Glutamatergic neuron (in vitro differentiated cells): ENCODE measurements at regions not wholly inside any gene's neighbourhood (a gene's known extent, or its start where the extent isn't known, plus 50 kb on each side); places are given as distances from the start of the nearest gene placed in this dataset.

Experiments
- DNase-seq: peaks from one replicate; pipeline ENCODE4 v3.0.0; 2022
- H3K27ac Mint-ChIP-seq: one replicate; pipeline ENCODE4 v1.8.0; 2020; ENCODE audit warnings: mild to moderate bottlenecking, mixed read lengths, inconsistent platforms; ENCODE audit not compliant: unreplicated experiment
- H3K27me3 Mint-ChIP-seq: one replicate; pipeline ENCODE4 v1.8.0; 2020; ENCODE audit warnings: mild to moderate bottlenecking, moderate library complexity, mixed read lengths, inconsistent platforms; ENCODE audit not compliant: unreplicated experiment
- H3K36me3 Mint-ChIP-seq: one replicate; pipeline ENCODE4 v1.8.0; 2020; ENCODE audit warnings: mild to moderate bottlenecking, mixed read lengths, inconsistent platforms; ENCODE audit not compliant: unreplicated experiment
- H3K4me1 Mint-ChIP-seq: one replicate; pipeline ENCODE4 v1.8.0; 2020; ENCODE audit warnings: mild to moderate bottlenecking, low read depth, mixed read lengths, inconsistent platforms; ENCODE audit not compliant: unreplicated experiment
- H3K4me3 Mint-ChIP-seq: one replicate; pipeline ENCODE4 v1.8.0; 2020; ENCODE audit warnings: mild to moderate bottlenecking, mixed read lengths, inconsistent platforms; ENCODE audit not compliant: unreplicated experiment
- H3K9me3 Mint-ChIP-seq: one replicate; pipeline ENCODE4 v1.8.0; 2020; ENCODE audit warnings: mild to moderate bottlenecking, moderate library complexity, mixed read lengths, inconsistent platforms; ENCODE audit not compliant: unreplicated experiment
- CTCF ChIP-seq: fragments of 200-600 bp; sonication (generic); IDR thresholded peaks from one replicate; pipeline ENCODE4 v1.5.0; 2021; ENCODE audit not compliant: partially characterized antibody, unreplicated experiment

- H3K9me3 Mint-ChIP-seq: peaks cover 3% of the 10 kb centered on the region
- no peaks in the 10 kb centered on the region for H3K36me3 Mint-ChIP-seq
- peaks cover 31% of the 10 kb centered on the region for H3K4me1 Mint-ChIP-seq
- TF ChIP-seq CTCF: no peak
- peaks cover 4% of the 10 kb centered on the region for H3K27me3 Mint-ChIP-seq
- no peak overlapping the region for H3K27ac Mint-ChIP-seq
- H3K4me3 Mint-ChIP-seq: no peak overlapping the region
- DNase-seq: no peak
These were observed 209.6 kb downstream of the OLFM4 start for GRCh38 chr13:53238261-53238660.

- Mint-ChIP-seq H3K27ac (peak overlapping the region; percentile 95), H3K36me3 (no peaks in the 10 kb centered on the region), H3K9me3 (peaks cover 3% of the 10 kb centered on the region), H3K4me3 (peak overlapping the region; percentile 56), H3K4me1 (peaks cover 36% of the 10 kb centered on the region), H3K27me3 (peaks cover 4% of the 10 kb centered on the region)
- no peak for TF ChIP-seq CTCF
- DNase-seq: peak; percentile 24
These were observed 211.9 kb downstream of the OLFM4 start for GRCh38 chr13:53240401-53241025.

GRCh38 chr13:53241891-53242348 lies 213.3 kb downstream of the OLFM4 start:
- peaks cover 36% of the 10 kb centered on the region for H3K4me1 Mint-ChIP-seq
- H3K4me3 Mint-ChIP-seq: peak overlapping the region; percentile 66
- DNase-seq: no peak
- peaks cover 5% of the 10 kb centered on the region for H3K36me3 Mint-ChIP-seq
- TF ChIP-seq CTCF: no peak
- H3K27me3 Mint-ChIP-seq: peaks cover 5% of the 10 kb centered on the region
- H3K9me3 Mint-ChIP-seq: peaks cover 3% of the 10 kb centered on the region
- H3K27ac Mint-ChIP-seq: peak overlapping the region; percentile 95

GRCh38 chr13:53249236-53249635 lies 220.6 kb downstream of the OLFM4 start:
- peaks cover 17% of the 10 kb centered on the region for H3K4me1 Mint-ChIP-seq
- H3K9me3 Mint-ChIP-seq: no peaks in the 10 kb centered on the region
- H3K27ac Mint-ChIP-seq: no peak overlapping the region
- no peak for DNase-seq
- peaks cover 1% of the 10 kb centered on the region for H3K27me3 Mint-ChIP-seq
- no peak for TF ChIP-seq CTCF
- H3K36me3 Mint-ChIP-seq: peaks cover 20% of the 10 kb centered on the region
- no peak overlapping the region for H3K4me3 Mint-ChIP-seq

GRCh38 chr13:53250272-53250875 lies 221.8 kb downstream of the OLFM4 start:
- no peak overlapping the region for H3K4me3 Mint-ChIP-seq
- no peak for DNase-seq
- peaks cover 12% of the 10 kb centered on the region for H3K4me1 Mint-ChIP-seq
- no peak overlapping the region for H3K27ac Mint-ChIP-seq
- peaks cover 20% of the 10 kb centered on the region for H3K36me3 Mint-ChIP-seq
- H3K27me3 Mint-ChIP-seq: peaks cover 1% of the 10 kb centered on the region
- no peaks in the 10 kb centered on the region for H3K9me3 Mint-ChIP-seq
- TF ChIP-seq CTCF: peak; percentile 94
